H9 (cell line): ENCODE measurements at regions not wholly inside any gene's neighbourhood (a gene's known extent, or its start where the extent isn't known, plus 50 kb on each side); places are given as distances from the start of the nearest gene placed in this dataset.

Experiments
- DNase-seq: peaks from one replicate; pipeline ENCODE4 v3.0.0-alpha.2; 2017
- H2AFZ ChIP-seq: one replicate; pipeline ENCODE4 v1.6.1; 2013; ENCODE audit warnings: mild to moderate bottlenecking, low read length, control low read depth, moderate library complexity
- H2AK5ac ChIP-seq: 2 replicates; pipeline ENCODE4 v1.6.1; 2013; ENCODE audit warnings: low read length, control low read depth, mixed read lengths; ENCODE audit not compliant: insufficient read length
- H2BK120ac ChIP-seq: one replicate; pipeline ENCODE4 v1.6.1; 2013; ENCODE audit warnings: low read depth, mild to moderate bottlenecking, low read length, control low read depth, inconsistent platforms; ENCODE audit not compliant: poor library complexity, severe bottlenecking
- H2BK12ac ChIP-seq: 2 replicates; pipeline ENCODE4 v1.6.1; 2013; ENCODE audit warnings: low read length, control low read depth, mixed read lengths, low read depth; ENCODE audit not compliant: insufficient read length
- H2BK15ac ChIP-seq: 2 replicates; pipeline ENCODE4 v1.6.1; 2013; ENCODE audit warnings: low read depth, low read length, control low read depth
- H2BK20ac ChIP-seq: one replicate; pipeline ENCODE4 v1.6.1; 2013; ENCODE audit warnings: low read depth, mild to moderate bottlenecking, low read length, control low read depth, inconsistent platforms; ENCODE audit not compliant: poor library complexity, severe bottlenecking
- H2BK5ac ChIP-seq: 2 replicates; pipeline ENCODE4 v1.6.1; 2013; ENCODE audit warnings: low read length, control low read depth, mixed read lengths; ENCODE audit not compliant: insufficient read length
- H3K14ac ChIP-seq: 2 replicates; pipeline ENCODE4 v1.6.1; 2013; ENCODE audit warnings: low read length, control low read depth; ENCODE audit not compliant: insufficient read depth
- H3K18ac ChIP-seq: 2 replicates; pipeline ENCODE4 v1.6.1; 2013; ENCODE audit warnings: low read depth, mild to moderate bottlenecking, mixed read lengths, low read length, control low read depth; ENCODE audit not compliant: insufficient read length
- H3K23ac ChIP-seq: 2 replicates; pipeline ENCODE4 v1.6.1; 2013; ENCODE audit warnings: low read length, control low read depth, mixed read lengths, low read depth; ENCODE audit not compliant: insufficient read length
- H3K23me2 ChIP-seq: 2 replicates; pipeline ENCODE4 v1.6.1; 2013; ENCODE audit warnings: low read depth, mild to moderate bottlenecking, mixed read lengths, low read length, control low read depth; ENCODE audit not compliant: insufficient read length, poor library complexity, severe bottlenecking
- H3K27ac ChIP-seq: 2 replicates; pipeline ENCODE4 v1.5.1; 2013; ENCODE audit warnings: low read length, control low read depth, mixed read lengths, low read depth; ENCODE audit not compliant: insufficient read length
- H3K27me3 ChIP-seq: 2 replicates; pipeline ENCODE4 v1.6.1; 2013; ENCODE audit warnings: low read length, control low read depth, inconsistent platforms; ENCODE audit not compliant: insufficient read depth
- H3K4ac ChIP-seq: 2 replicates; pipeline ENCODE4 v1.6.1; 2013; ENCODE audit warnings: low read depth, mild to moderate bottlenecking, control low read depth, inconsistent platforms, low read length, moderate library complexity
- H3K4me1 ChIP-seq: 2 replicates; pipeline ENCODE4 v1.6.1; 2013; ENCODE audit warnings: low read length, control low read depth, inconsistent platforms; ENCODE audit not compliant: insufficient read depth
- H3K4me2 ChIP-seq: 2 replicates; pipeline ENCODE4 v1.6.1; 2013; ENCODE audit warnings: low read length, control low read depth, mixed read lengths; ENCODE audit not compliant: insufficient read length, insufficient read depth
- H3K56ac ChIP-seq: 2 replicates; pipeline ENCODE4 v1.6.1; 2013; ENCODE audit warnings: low read depth, mild to moderate bottlenecking, mixed read lengths, low read length, control low read depth; ENCODE audit not compliant: insufficient read length
- H3K79me1 ChIP-seq: 2 replicates; pipeline ENCODE4 v1.6.1; 2013; ENCODE audit warnings: low read depth, mild to moderate bottlenecking, moderate library complexity, low read length, control low read depth, inconsistent platforms; ENCODE audit not compliant: insufficient read depth, poor library complexity, severe bottlenecking
- H3K79me2 ChIP-seq: 2 replicates; pipeline ENCODE4 v1.6.1; 2013; ENCODE audit warnings: low read length, control low read depth, inconsistent platforms; ENCODE audit not compliant: insufficient read depth
- H3K9ac ChIP-seq: 2 replicates; pipeline ENCODE4 v1.6.1; 2013; ENCODE audit warnings: low read length, control low read depth, mixed read lengths; ENCODE audit not compliant: insufficient read length; ENCODE audit errors: extremely low read depth
- H3K9me3 ChIP-seq: one replicate; pipeline ENCODE4 v1.6.1; 2013; ENCODE audit warnings: low read depth, low read length, inconsistent platforms; ENCODE audit not compliant: control insufficient read depth
- H3T11ph ChIP-seq: one replicate; pipeline ENCODE4 v1.6.1; 2013; ENCODE audit warnings: mild to moderate bottlenecking, low read length, control low read depth, inconsistent platforms
- H4K20me1 ChIP-seq: one replicate; pipeline ENCODE4 v1.6.1; 2013; ENCODE audit not compliant: control insufficient read depth, insufficient read length, insufficient read depth
- H4K5ac ChIP-seq: 2 replicates; pipeline ENCODE4 v1.6.1; 2013; ENCODE audit warnings: low read depth, mild to moderate bottlenecking, mixed read lengths, low read length, control low read depth; ENCODE audit not compliant: insufficient read length
- H4K8ac ChIP-seq: replicated peaks from 2 replicates; pipeline ENCODE4 v1.6.1; 2013; ENCODE audit warnings: low read length, control low read depth, mixed read lengths, low read depth; ENCODE audit not compliant: insufficient read length
- H4K91ac ChIP-seq: 2 replicates; pipeline ENCODE4 v1.6.1; 2013; ENCODE audit warnings: low read depth, mild to moderate bottlenecking, moderate library complexity, mixed read lengths, low read length, control low read depth; ENCODE audit not compliant: insufficient read length
- H3K27ac Mint-ChIP-seq, 3 experiments: 2 replicates in 2 of 3; 3 replicates in 1 of 3; pipeline ENCODE4 v1.8.0; 2020 to 2021; ENCODE audit warnings: mixed read lengths in 3 of 3, mild to moderate bottlenecking in 1 of 3, moderate library complexity in 1 of 3
- H3K27me3 Mint-ChIP-seq: 2 replicates; pipeline ENCODE4 v1.8.0; 2021; ENCODE audit warnings: low read depth, mild to moderate bottlenecking, moderate library complexity, mixed read lengths
- H3K36me3 Mint-ChIP-seq, 3 experiments: 2 replicates in 2 of 3; 3 replicates in 1 of 3; pipeline ENCODE4 v1.8.0; 2020 to 2021; ENCODE audit warnings: low read depth in 3 of 3, mixed read lengths in 3 of 3; ENCODE audit not compliant: insufficient read depth in 1 of 3
- H3K4me1 Mint-ChIP-seq, 2 experiments: 2 replicates each; pipeline ENCODE4 v1.8.0; 2020; ENCODE audit warnings: mixed read lengths in 2 of 2
- H3K4me3 Mint-ChIP-seq, 2 experiments: 2 replicates in 1 of 2; 3 replicates in 1 of 2; pipeline ENCODE4 v1.8.0; 2020 to 2021; ENCODE audit warnings: mild to moderate bottlenecking in 2 of 2, mixed read lengths in 2 of 2, moderate library complexity in 1 of 2
- H3K9me3 Mint-ChIP-seq, 2 experiments: 2 replicates in 1 of 2; 3 replicates in 1 of 2; pipeline ENCODE4 v1.8.0; 2020; ENCODE audit warnings: mild to moderate bottlenecking in 2 of 2, mixed read lengths in 2 of 2, moderate library complexity in 1 of 2
- CTCF ChIP-seq: fragments of 200-600 bp; sonication (generic); conservative IDR thresholded peaks from 3 replicates; pipeline ENCODE4 v1.8.0; 2021; ENCODE audit warnings: antibody characterized with exemption, mild to moderate bottlenecking
- WGBS: extraction: QIAGEN DNeasy Blood & Tissue Kit; methylation state at CpG from one replicate; pipeline ENCODE4 v1.1.7; 2013; ENCODE audit warnings: missing lambda C conversion rate, low lambda C conversion rate, mixed read lengths; ENCODE audit not compliant: insufficient read length; ENCODE audit errors: extremely low coverage; 5-methylcytosine and 5-hydroxymethylcytosine counted together

GRCh38 chr7:35389636-35390035 is 135.7 kb upstream of the TBX20 start:
- Mint-ChIP-seq H3K4me1 (no peaks in the 10 kb centered on the region), H3K9me3 (no peaks in the 10 kb centered on the region), H3K4me3 (no peak overlapping the region), H3K36me3 (no peaks in the 10 kb centered on the region), H3K27ac (no peak overlapping the region), H3K27me3 (peaks cover 4% of the 10 kb centered on the region)
- no peak overlapping the region for H2BK5ac ChIP-seq
- no peak for TF ChIP-seq CTCF
- no peak overlapping the region for H3K56ac ChIP-seq
- DNase-seq, result no peak
- no peaks in the 10 kb centered on the region for H4K20me1 ChIP-seq
- H2AK5ac ChIP-seq, result no peak overlapping the region
- H2BK12ac ChIP-seq, result no peak overlapping the region
- no peaks in the 10 kb centered on the region for H3K27me3 ChIP-seq
- no peaks in the 10 kb centered on the region for H3K79me2 ChIP-seq
- H3K79me1 ChIP-seq, result no peaks in the 10 kb centered on the region
- H3T11ph ChIP-seq, result no peak overlapping the region
- H4K91ac ChIP-seq, result no peak overlapping the region
- no peaks in the 10 kb centered on the region for H3K23me2 ChIP-seq
- H2BK15ac ChIP-seq, result no peak overlapping the region
- no peak overlapping the region for H4K5ac ChIP-seq
- H3K27ac ChIP-seq, result no peak overlapping the region
- no CpG with 5 or more reads among the region's 3 CpGs for WGBS
- H3K4me2 ChIP-seq, result no peak overlapping the region
- H3K23ac ChIP-seq, result no peak overlapping the region
- H3K4ac ChIP-seq, result no peak overlapping the region
- no peak overlapping the region for H4K8ac ChIP-seq
- H3K18ac ChIP-seq, result no peak overlapping the region
- no peaks in the 10 kb centered on the region for H3K9me3 ChIP-seq
- no peak overlapping the region for H3K9ac ChIP-seq
- H2BK20ac ChIP-seq, result no peak overlapping the region
- H2AFZ ChIP-seq, result no peak overlapping the region
- no peaks in the 10 kb centered on the region for H3K4me1 ChIP-seq
- no peak overlapping the region for H3K14ac ChIP-seq
- H2BK120ac ChIP-seq, result no peak overlapping the region
